COLO829 (cell line): ENCODE measurements at regions not wholly inside any gene's neighbourhood (a gene's known extent, or its start where the extent isn't known, plus 50 kb on each side); places are given as distances from the start of the nearest gene placed in this dataset.
"Not testable (repeated sequence)": the region's sequence is repeated elsewhere in the genome, so short reads cannot be mapped to it uniquely, and the experiment has no call there.

Source experiments
- DNase-seq: peaks from one replicate; pipeline ENCODE4 v3.0.0; 2012; ENCODE audit warnings: low spot score

DNA sequence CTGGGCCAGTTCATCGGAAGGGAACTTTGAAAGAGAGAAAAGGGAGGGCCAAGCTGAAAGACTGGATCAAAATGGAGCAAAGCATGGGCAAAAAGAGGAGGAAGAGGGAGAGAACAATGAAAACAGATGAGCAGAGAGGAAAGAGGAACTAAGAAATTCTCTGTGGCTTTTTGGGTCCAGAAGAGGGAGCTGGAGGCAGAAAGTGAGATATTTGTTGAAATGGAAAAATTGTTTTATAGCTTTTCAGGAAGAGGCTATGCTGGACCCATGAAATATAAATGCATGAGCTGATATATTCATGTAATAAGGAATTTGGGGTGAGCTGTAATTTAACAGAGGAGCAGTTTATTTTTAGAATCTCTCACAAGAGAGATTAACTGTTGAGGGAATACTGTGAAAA is 457.3 kb downstream of the DMAC1 start:
- DNase-seq = no peak

DNA sequence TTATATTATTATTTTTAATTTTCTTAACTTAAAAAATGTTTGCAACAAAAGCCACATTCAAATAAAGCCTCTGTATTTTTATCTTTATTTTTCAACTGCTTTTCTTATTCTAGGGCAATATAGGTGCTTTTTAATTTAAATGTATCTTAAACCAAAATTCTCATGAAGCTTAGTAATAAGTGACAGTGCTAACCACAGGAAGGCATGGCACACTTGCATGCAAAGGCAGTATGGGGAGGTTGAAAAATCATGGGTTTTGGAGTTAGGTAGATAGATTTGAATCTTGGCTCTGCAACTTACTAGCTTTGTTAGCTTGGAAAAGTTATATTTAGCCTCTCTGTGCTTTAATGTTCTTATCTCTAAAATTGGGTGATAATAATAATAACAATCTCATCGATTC is 458.0 kb downstream of the DMAC1 start:
- DNase-seq = no peak

DNA sequence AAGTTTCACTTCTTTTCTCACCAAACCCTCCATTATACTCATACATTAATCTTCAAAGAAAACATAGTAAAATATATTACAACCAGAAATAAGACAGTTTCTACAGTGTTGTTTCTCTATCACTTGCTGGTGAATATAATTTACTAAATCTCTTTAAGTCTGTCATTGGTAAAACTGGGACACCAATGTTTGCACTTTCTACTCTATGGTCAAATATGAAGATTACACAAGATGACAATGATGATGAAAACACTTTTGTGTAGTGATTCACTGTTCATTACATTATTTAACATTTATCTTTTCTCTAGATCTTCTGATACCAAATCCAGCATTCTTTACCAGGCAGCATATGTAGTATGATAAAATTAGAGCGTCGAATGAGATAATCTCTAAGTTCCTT is 459.1 kb downstream of the DMAC1 start:
- no peak for DNase-seq

DNA sequence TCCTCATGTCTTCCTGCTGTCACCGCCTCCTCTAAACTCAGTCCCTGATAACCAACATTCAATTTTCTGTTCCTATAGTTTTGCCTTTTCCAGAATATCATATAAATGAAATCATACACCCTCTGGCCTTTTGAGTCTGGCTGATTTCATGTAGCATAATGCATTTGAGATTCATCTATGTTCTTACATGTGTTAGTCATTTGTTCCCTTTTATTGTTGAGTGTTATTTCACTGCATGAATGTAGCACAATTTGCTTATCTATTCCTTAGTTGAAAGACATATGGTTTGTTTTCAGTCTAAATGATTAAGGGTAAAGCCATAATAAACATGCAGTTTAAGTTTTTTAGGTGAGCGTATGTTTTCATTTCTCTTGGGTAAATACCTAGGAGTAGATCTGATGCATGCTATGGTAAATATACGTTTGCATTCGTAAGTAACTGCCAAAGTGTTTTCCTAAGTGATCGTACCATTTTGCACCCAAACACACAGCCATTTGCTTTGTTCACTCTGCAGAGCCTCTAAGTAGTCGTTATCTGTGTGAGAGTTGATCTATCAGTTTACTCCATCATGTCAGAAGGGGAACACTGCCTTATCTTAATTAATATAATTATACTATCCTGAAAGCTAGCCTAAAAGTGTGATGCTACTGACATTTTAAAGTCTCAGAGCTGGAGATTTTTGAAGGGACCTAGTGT is 460.8 kb downstream of the DMAC1 start:
- DNase-seq = no peak

GRCh38 chr9:7336356-7337065 is 463.1 kb downstream of the DMAC1 start:
- DNase-seq = no peak

GRCh38 chr9:7333719-7334118 is 465.9 kb downstream of the DMAC1 start:
- no peak for DNase-seq

GRCh38 chr9:7332780-7333179 is 466.8 kb downstream of the DMAC1 start:
- no peak for DNase-seq

DNA sequence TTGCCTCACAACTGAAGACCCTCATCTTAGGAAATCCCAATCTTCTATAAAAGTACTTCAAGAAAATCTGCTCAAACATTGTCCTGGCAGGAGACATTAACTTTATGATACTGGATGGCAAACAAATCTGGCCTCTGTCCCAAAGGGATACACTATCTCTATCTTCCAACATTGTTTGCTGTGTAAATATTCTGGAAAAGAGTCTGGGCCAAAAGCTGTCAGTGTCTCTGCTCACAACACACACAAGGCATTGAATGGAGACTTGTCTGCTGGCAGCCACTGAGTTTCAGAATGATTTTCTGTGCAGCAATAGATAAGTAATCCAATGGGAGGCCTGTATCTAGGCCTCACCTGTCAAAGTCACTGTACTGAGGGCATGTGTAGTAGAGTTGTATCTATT is 471.1 kb downstream of the DMAC1 start:
- no peak for DNase-seq

GRCh38 chr9:7325995-7326394 is 473.6 kb downstream of the DMAC1 start:
- DNase-seq = no peak

GRCh38 chr9:7324152-7324598 is 475.4 kb downstream of the DMAC1 start:
- no peak for DNase-seq

- DNase-seq = no peak
Observed at GRCh38 chr9:7320841-7321240, 478.7 kb downstream of the DMAC1 start.

- DNase-seq = peak; percentile 25
Observed at GRCh38 chr9:7320139-7320538, 479.4 kb downstream of the DMAC1 start.

DNA sequence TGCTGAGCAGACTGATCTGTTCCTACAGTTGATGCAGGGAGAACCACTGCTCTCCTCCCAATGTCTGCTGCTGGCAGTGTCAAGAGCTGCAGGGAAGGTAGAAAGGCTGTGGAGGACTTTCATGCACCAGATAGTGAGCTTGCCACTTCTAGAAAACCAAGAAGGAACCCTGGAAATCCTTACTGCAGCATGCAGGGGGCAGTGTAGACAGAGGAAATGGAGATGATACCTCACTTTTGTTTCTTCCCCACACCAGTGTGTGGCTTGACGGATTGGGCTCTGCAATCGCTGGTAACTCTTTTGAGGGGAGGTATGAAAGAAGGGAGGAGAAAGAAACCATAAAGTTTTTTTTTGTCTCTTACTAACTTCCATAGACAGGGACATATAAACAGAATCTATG is 480.7 kb downstream of the DMAC1 start:
- no peak for DNase-seq

DNA sequence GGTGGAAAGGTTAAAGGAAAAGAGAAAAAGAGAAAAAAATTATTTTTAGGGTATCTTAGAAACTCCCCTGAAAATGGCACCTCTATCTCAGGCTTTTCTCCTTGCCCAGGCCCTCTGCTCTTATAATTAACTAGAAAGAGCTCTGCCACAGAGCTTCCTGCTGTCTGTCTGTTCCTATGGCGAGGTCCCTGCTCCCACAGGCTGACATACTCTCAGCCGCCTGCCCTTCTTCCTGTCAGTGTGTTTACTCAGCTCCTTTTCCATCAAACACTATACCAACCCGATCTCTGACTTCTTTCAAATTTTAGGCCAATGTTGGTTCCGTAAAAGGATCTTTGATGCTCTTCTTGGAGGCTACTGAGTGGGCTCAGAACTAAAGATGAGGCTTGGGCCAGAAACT is 482.6 kb downstream of the DMAC1 start:
- DNase-seq = no peak

DNA sequence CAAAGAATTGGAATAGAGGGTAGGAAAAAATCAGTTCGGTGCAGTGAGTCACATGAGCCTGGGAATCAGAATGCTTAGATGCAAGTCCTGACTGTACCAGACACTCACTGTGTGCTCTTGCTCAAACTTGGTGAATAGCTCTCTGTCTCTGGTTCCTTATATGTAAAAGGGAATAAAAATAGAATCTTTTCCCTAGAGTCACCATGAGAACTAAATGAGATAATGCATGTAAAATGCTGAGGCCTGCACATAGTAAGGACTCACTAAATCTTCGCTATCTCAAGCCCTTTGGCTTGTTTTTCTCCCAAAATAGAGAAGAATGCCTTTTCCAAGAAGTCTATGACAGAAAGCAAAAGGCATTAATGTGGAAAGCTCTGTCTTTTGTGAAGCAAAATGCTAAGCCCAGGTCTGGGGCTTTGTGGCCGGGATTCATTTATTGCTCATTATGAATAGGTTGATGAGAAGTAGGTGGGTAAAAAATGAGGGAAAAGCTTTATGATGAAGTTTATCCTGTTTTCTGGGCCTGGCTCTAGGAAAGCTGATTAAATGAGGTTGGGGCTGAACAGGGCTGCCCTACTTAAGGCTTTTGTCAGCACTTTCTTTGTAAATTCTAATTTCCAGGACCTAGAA is 483.3 kb downstream of the DMAC1 start:
- no peak for DNase-seq

DNA sequence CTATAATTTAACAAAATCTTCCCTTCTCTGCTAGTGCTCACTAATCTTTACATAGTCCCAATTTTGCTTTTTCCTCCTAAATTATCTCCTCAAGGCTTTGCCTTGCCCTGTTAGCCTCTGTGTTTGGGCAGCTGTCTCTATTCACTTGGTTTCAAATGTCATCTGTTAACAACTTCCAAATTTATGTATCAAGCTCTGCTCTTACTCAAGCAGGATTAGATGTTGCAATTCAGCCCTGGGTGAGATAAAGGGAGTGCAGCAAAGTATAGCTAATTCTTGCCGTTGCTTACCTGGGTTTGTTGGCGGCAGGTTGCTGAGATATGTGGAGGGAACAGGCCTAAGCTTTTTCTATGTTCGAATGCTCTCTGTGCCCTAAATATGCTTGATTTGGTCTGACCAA is 483.8 kb downstream of the DMAC1 start:
- DNase-seq = no peak

GRCh38 chr9:7315116-7315515 is 484.5 kb downstream of the DMAC1 start:
- no peak for DNase-seq

DNA sequence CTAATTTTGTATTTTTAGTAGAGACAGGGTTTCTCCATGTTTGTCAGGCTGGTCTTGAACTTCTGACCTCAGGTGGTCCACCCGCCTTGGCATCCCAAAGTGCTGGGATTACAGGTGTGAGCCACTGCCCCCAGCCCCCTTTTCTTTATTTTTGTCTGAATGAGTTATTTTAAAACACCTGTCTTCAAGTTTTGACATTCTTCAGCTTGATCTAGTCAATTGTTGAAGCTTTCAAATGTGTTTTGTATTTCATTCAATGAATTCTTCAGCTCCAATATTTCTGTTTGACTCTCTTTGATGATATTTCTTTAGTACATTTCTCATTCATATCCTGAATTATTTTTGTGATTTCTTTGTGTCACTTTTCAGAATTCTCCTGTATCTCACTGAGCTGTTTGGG is 486.2 kb downstream of the DMAC1 start:
- DNase-seq = no peak

DNA sequence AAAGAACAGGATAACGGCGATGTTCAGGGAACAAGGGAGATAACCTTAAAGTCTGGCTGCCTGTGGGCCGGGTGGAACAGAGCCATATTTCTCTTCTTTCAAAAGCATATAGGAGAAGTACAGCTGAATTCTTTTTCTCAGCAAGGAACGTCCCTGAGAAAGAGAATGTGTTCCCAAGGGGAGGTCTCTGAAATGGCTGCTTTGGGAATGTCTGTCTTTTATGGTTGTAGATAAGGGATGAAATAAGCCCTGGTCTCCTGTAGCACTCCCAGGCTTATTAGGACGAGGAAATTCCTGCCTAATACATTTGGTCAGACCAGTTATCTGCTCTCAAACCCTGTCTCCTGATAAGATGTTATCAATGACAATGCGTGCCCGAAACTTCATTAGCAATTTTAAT is 490.5 kb downstream of the DMAC1 start:
- DNase-seq = not testable (repeated sequence)

DNA sequence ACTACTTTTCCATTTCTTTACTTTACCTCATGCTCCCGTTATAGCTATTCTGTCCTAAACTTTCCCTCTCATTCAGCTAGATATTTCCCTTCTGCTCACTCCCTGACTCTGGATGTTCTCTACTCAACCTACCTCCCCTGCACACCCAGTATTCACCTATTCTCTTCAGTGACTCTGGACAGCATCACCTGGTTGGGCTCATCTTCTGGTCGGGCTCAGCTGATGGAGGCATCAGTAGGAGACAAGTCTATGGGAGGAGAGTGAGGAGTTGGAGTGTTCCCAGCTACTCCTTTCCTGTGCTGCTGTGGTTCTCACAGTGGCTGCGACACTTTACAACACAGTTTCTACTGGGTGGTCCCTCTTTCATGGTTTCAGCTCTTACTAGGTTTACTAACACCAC is 493.9 kb downstream of the DMAC1 start:
- DNase-seq = no peak

DNA sequence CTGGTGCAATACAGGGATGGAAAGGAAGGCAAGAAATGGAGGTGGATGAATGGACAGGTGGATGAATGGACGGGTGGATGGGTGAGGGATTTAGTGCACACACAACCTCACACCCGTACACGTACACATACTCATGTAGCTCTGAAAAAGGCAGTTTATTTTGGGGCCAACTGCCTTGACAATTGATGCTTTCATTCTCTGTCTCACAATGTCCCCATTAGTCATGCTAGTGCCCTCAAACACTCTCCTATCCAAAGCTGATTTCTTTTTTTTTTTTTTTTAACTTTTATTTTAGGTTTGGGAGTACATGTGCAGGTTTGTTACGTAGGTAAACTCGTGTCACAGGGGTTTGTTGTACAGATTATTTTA is 495.0 kb downstream of the DMAC1 start:
- no peak for DNase-seq

GRCh38 chr9:7303907-7304626 is 495.5 kb downstream of the DMAC1 start:
- no peak for DNase-seq

- DNase-seq = no peak
Observed at GRCh38 chr9:7300484-7300883, 499.1 kb downstream of the DMAC1 start.
